AML-193 (cell line): ENCODE measurements at regions not wholly inside any gene's neighbourhood (a gene's known extent, or its start where the extent isn't known, plus 50 kb on each side); places are given as distances from the start of the nearest gene placed in this dataset.
"Not testable (repeated sequence)": the region's sequence is repeated elsewhere in the genome, so short reads cannot be mapped to it uniquely, and the experiment has no call there.

Experiments used
- DNase-seq, 2 experiments: peaks; one replicate each; lab custom pipeline; 2025; lab: John Stamatoyannopoulos, UW

GRCh38 chr2:175353275-175353674, 171.8 kb upstream of the ATP5MC3 start:
- no peak for DNase-seq

- no peak for DNase-seq
Observed at GRCh38 chr2:175351512-175351911, 170.0 kb upstream of the ATP5MC3 start.

GRCh38 chr2:175350105-175350504, 168.6 kb upstream of the ATP5MC3 start:
- DNase-seq = no peak

GRCh38 chr2:175342085-175342484, 160.6 kb upstream of the ATP5MC3 start:
- DNase-seq = no peak

GRCh38 chr2:175330195-175330594, 148.7 kb upstream of the ATP5MC3 start:
- DNase-seq = no peak

GRCh38 chr2:175326801-175327200, 145.3 kb upstream of the ATP5MC3 start:
- no peak for DNase-seq

GRCh38 chr2:175326164-175326563, 144.7 kb upstream of the ATP5MC3 start:
- DNase-seq = not testable (repeated sequence)

GRCh38 chr2:175323162-175323561, 141.7 kb upstream of the ATP5MC3 start:
- no peak for DNase-seq

GRCh38 chr2:175318542-175318941, 137.0 kb upstream of the ATP5MC3 start:
- DNase-seq = no peak

GRCh38 chr2:175317751-175318150, 136.2 kb upstream of the ATP5MC3 start:
- DNase-seq = no peak

GRCh38 chr2:175312137-175312536, 130.6 kb upstream of the ATP5MC3 start:
- no peak for DNase-seq

- no peak for DNase-seq
Observed at GRCh38 chr2:175310813-175311504, 129.4 kb upstream of the ATP5MC3 start.

GRCh38 chr2:175309799-175310198, 128.3 kb upstream of the ATP5MC3 start:
- DNase-seq = peak; percentile 33 to 34

- no peak for DNase-seq
Observed at GRCh38 chr2:175308005-175308404, 126.5 kb upstream of the ATP5MC3 start.

GRCh38 chr2:175304541-175304940, 123.0 kb upstream of the ATP5MC3 start:
- no peak for DNase-seq

GRCh38 chr2:175293776-175294175, 112.3 kb upstream of the ATP5MC3 start:
- DNase-seq = no peak

GRCh38 chr2:175293195-175293594, 111.7 kb upstream of the ATP5MC3 start:
- DNase-seq = no peak

GRCh38 chr2:175282886-175283285, 101.4 kb upstream of the ATP5MC3 start:
- DNase-seq = no peak

- DNase-seq = peak; percentile 61 to 68
Observed at GRCh38 chr2:175282300-175282699, 100.8 kb upstream of the ATP5MC3 start.

GRCh38 chr2:175277772-175278171, 96.3 kb upstream of the ATP5MC3 start:
- DNase-seq = no peak

- no peak for DNase-seq
Observed at GRCh38 chr2:175275539-175275938, 94.0 kb upstream of the ATP5MC3 start.

- no peak for DNase-seq
Observed at GRCh38 chr2:175259164-175259563, 77.7 kb upstream of the ATP5MC3 start.

- DNase-seq = no peak
Observed at GRCh38 chr2:175256806-175257585, 75.5 kb upstream of the ATP5MC3 start.
